ENCODE measurements at regions not wholly inside any gene's neighbourhood (a gene's known extent, or its start where the extent isn't known, plus 50 kb on each side); places are given as distances from the start of the nearest gene placed in this dataset.
A peak's percentile ranks its signal among the peaks of the same experiment; 100 is the strongest.

GRCh38 chrX:97666890-97667289 lies 783.2 kb downstream of the RPA4 start:
- ChIA-PET CTCF (no interaction called here), POLR2A (no interaction called here)
- DNase-seq (no peak), ATAC-seq (no peak)
- no peaks in the 10 kb centered on the region for H3K36me3 Mint-ChIP-seq (ENCODE audit: low read depth)
- no peaks in the 10 kb centered on the region for H3K27me3 Mint-ChIP-seq
- no peak overlapping the region for H3K4me3 Mint-ChIP-seq
- no peaks in the 10 kb centered on the region for H3K9me3 Mint-ChIP-seq (ENCODE audit: low read depth)
- H3K4me1 Mint-ChIP-seq, result no peaks in the 10 kb centered on the region
- intact Hi-C loops (cut with DNase I, micrococcal nuclease), result no loop called here
- no peak overlapping the region for H3K27ac Mint-ChIP-seq

- H3K4me3 Mint-ChIP-seq, result no peak overlapping the region
- POLR2A ChIA-PET, result no interaction called here
- intact Hi-C loops (cut with DNase I, micrococcal nuclease), result no loop called here
- no peaks in the 10 kb centered on the region for H3K27me3 Mint-ChIP-seq
- H3K36me3 Mint-ChIP-seq (ENCODE audit: low read depth), result no peaks in the 10 kb centered on the region
- ATAC-seq, result no peak
- CTCF ChIA-PET, result no interaction called here
- no peaks in the 10 kb centered on the region for H3K4me1 Mint-ChIP-seq
- no peaks in the 10 kb centered on the region for H3K9me3 Mint-ChIP-seq (ENCODE audit: low read depth)
- no peak overlapping the region for H3K27ac Mint-ChIP-seq
- DNase-seq, result no peak
Observed at GRCh38 chrX:97668126-97668525, 784.4 kb downstream of the RPA4 start.

- H3K4me3 Mint-ChIP-seq, result no peak overlapping the region
- intact Hi-C loops (cut with DNase I, micrococcal nuclease), result no loop called here
- DNase-seq, result no peak
- no peaks in the 10 kb centered on the region for H3K4me1 Mint-ChIP-seq
- H3K9me3 Mint-ChIP-seq (ENCODE audit: low read depth), result no peaks in the 10 kb centered on the region
- H3K27me3 Mint-ChIP-seq, result no peaks in the 10 kb centered on the region
- ChIA-PET CTCF (no interaction called here), POLR2A (no interaction called here)
- H3K36me3 Mint-ChIP-seq (ENCODE audit: low read depth), result no peaks in the 10 kb centered on the region
- H3K27ac Mint-ChIP-seq, result no peak overlapping the region
- no peak for ATAC-seq
Observed at GRCh38 chrX:97672138-97672537, 788.4 kb downstream of the RPA4 start.

GRCh38 chrX:97672608-97673007 lies 788.9 kb downstream of the RPA4 start:
- intact Hi-C loops (cut with DNase I, micrococcal nuclease), result no loop called here
- no peak for ATAC-seq
- Mint-ChIP-seq H3K36me3 (ENCODE audit: low read depth) (no peaks in the 10 kb centered on the region), H3K9me3 (ENCODE audit: low read depth) (no peaks in the 10 kb centered on the region), H3K27ac (no peak overlapping the region), H3K4me3 (no peak overlapping the region), H3K4me1 (no peaks in the 10 kb centered on the region), H3K27me3 (no peaks in the 10 kb centered on the region)
- ChIA-PET POLR2A (no interaction called here), CTCF (no interaction called here)
- DNase-seq, result no peak

- intact Hi-C loops (cut with DNase I, micrococcal nuclease), result no loop called here
- no peaks in the 10 kb centered on the region for H3K4me1 Mint-ChIP-seq
- H3K27ac Mint-ChIP-seq, result no peak overlapping the region
- H3K36me3 Mint-ChIP-seq (ENCODE audit: low read depth), result no peaks in the 10 kb centered on the region
- H3K9me3 Mint-ChIP-seq (ENCODE audit: low read depth), result no peaks in the 10 kb centered on the region
- no peak overlapping the region for H3K4me3 Mint-ChIP-seq
- ChIA-PET POLR2A (no interaction called here), CTCF (no interaction called here)
- no peak for ATAC-seq
- H3K27me3 Mint-ChIP-seq, result peaks cover 1% of the 10 kb centered on the region
- no peak for DNase-seq
Observed at GRCh38 chrX:97673135-97673534, 789.4 kb downstream of the RPA4 start.

- H3K9me3 Mint-ChIP-seq (ENCODE audit: low read depth), result no peaks in the 10 kb centered on the region
- H3K4me1 Mint-ChIP-seq, result no peaks in the 10 kb centered on the region
- DNase-seq (no peak), ATAC-seq (no peak)
- no peak overlapping the region for H3K4me3 Mint-ChIP-seq
- intact Hi-C loops (cut with DNase I, micrococcal nuclease), result loop anchor here (10.0 kb wide), 2 partner anchors 118 to 238 kb away; no protein-coding TSS in a partner anchor
- H3K27ac Mint-ChIP-seq, result no peak overlapping the region
- POLR2A ChIA-PET, result no interaction called here
- H3K27me3 Mint-ChIP-seq, result peaks cover 3% of the 10 kb centered on the region
- CTCF ChIA-PET, result no interaction called here
- no peaks in the 10 kb centered on the region for H3K36me3 Mint-ChIP-seq (ENCODE audit: low read depth)
Observed at GRCh38 chrX:97682991-97683840, 799.5 kb downstream of the RPA4 start.

- DNase-seq, result peak; percentile 22
- H3K9me3 Mint-ChIP-seq (ENCODE audit: low read depth), result no peaks in the 10 kb centered on the region
- intact Hi-C loops (cut with DNase I, micrococcal nuclease), result loop anchor here (1.0 to 10.0 kb wide), 5 partner anchors 121 to 915 kb away; no protein-coding TSS in a partner anchor
- ChIA-PET CTCF (interaction anchor here (0.7 to 1.3 kb wide), 4 partner anchors 11 to 661 kb away, joined by 3 read pairs; no protein-coding TSS in a partner anchor), POLR2A (no interaction called here)
- no peaks in the 10 kb centered on the region for H3K27me3 Mint-ChIP-seq
- no peak overlapping the region for H3K4me3 Mint-ChIP-seq
- no peaks in the 10 kb centered on the region for H3K36me3 Mint-ChIP-seq (ENCODE audit: low read depth)
- no peak overlapping the region for H3K27ac Mint-ChIP-seq
- ATAC-seq, result no peak
- no peaks in the 10 kb centered on the region for H3K4me1 Mint-ChIP-seq
Observed at GRCh38 chrX:97685753-97686152, 802.0 kb downstream of the RPA4 start.

- Mint-ChIP-seq H3K36me3 (ENCODE audit: low read depth) (no peaks in the 10 kb centered on the region), H3K27ac (no peak overlapping the region), H3K9me3 (ENCODE audit: low read depth) (no peaks in the 10 kb centered on the region), H3K4me1 (no peaks in the 10 kb centered on the region), H3K27me3 (no peaks in the 10 kb centered on the region), H3K4me3 (no peak overlapping the region)
- intact Hi-C loops (cut with DNase I, micrococcal nuclease), result no loop called here
- DNase-seq (no peak), ATAC-seq (no peak)
- CTCF ChIA-PET, result no interaction called here
- POLR2A ChIA-PET, result no interaction called here
Observed at GRCh38 chrX:97691901-97692455, 808.3 kb downstream of the RPA4 start.

- Mint-ChIP-seq H3K36me3 (ENCODE audit: low read depth) (no peaks in the 10 kb centered on the region), H3K27me3 (no peaks in the 10 kb centered on the region), H3K9me3 (ENCODE audit: low read depth) (no peaks in the 10 kb centered on the region), H3K27ac (no peak overlapping the region), H3K4me3 (no peak overlapping the region), H3K4me1 (no peaks in the 10 kb centered on the region)
- CTCF ChIA-PET, result no interaction called here
- POLR2A ChIA-PET, result no interaction called here
- ATAC-seq, result no peak
- DNase-seq, result no peak
- intact Hi-C loops (cut with DNase I, micrococcal nuclease), result no loop called here
Observed at GRCh38 chrX:97692575-97692974, 808.9 kb downstream of the RPA4 start.

GRCh38 chrX:97700547-97700946 lies 816.8 kb downstream of the RPA4 start:
- DNase-seq, result peak; percentile 3
- CTCF ChIA-PET, result no interaction called here
- H3K9me3 Mint-ChIP-seq (ENCODE audit: low read depth), result no peaks in the 10 kb centered on the region
- POLR2A ChIA-PET, result no interaction called here
- H3K27ac Mint-ChIP-seq, result no peak overlapping the region
- ATAC-seq, result no peak
- H3K4me1 Mint-ChIP-seq, result no peaks in the 10 kb centered on the region
- intact Hi-C loops (cut with DNase I, micrococcal nuclease), result no loop called here
- no peaks in the 10 kb centered on the region for H3K36me3 Mint-ChIP-seq (ENCODE audit: low read depth)
- no peak overlapping the region for H3K4me3 Mint-ChIP-seq
- no peaks in the 10 kb centered on the region for H3K27me3 Mint-ChIP-seq

GRCh38 chrX:97704474-97704873 lies 820.8 kb downstream of the RPA4 start:
- H3K9me3 Mint-ChIP-seq (ENCODE audit: low read depth), result no peaks in the 10 kb centered on the region
- POLR2A ChIA-PET, result no interaction called here
- H3K27me3 Mint-ChIP-seq, result no peaks in the 10 kb centered on the region
- intact Hi-C loops (cut with DNase I, micrococcal nuclease), result no loop called here
- no peak overlapping the region for H3K4me3 Mint-ChIP-seq
- no peak overlapping the region for H3K27ac Mint-ChIP-seq
- no peak for DNase-seq
- no peaks in the 10 kb centered on the region for H3K36me3 Mint-ChIP-seq (ENCODE audit: low read depth)
- CTCF ChIA-PET, result no interaction called here
- ATAC-seq, result no peak
- no peaks in the 10 kb centered on the region for H3K4me1 Mint-ChIP-seq

GRCh38 chrX:97704881-97705280 lies 821.2 kb downstream of the RPA4 start:
- intact Hi-C loops (cut with DNase I, micrococcal nuclease), result no loop called here
- ATAC-seq (no peak), DNase-seq (no peak)
- H3K27ac Mint-ChIP-seq, result no peak overlapping the region
- H3K4me1 Mint-ChIP-seq, result no peaks in the 10 kb centered on the region
- no peaks in the 10 kb centered on the region for H3K27me3 Mint-ChIP-seq
- no peak overlapping the region for H3K4me3 Mint-ChIP-seq
- H3K36me3 Mint-ChIP-seq (ENCODE audit: low read depth), result no peaks in the 10 kb centered on the region
- H3K9me3 Mint-ChIP-seq (ENCODE audit: low read depth), result no peaks in the 10 kb centered on the region
- ChIA-PET POLR2A (no interaction called here), CTCF (no interaction called here)

Measured in activated CD4-positive, alpha-beta T cell treated with anti-CD3 and anti-CD28 coated beads for 36 hours (primary cell).